ENCODE measurements at regions not wholly inside any gene's neighbourhood (a gene's known extent, or its start where the extent isn't known, plus 50 kb on each side); places are given as distances from the start of the nearest gene placed in this dataset.

DNA sequence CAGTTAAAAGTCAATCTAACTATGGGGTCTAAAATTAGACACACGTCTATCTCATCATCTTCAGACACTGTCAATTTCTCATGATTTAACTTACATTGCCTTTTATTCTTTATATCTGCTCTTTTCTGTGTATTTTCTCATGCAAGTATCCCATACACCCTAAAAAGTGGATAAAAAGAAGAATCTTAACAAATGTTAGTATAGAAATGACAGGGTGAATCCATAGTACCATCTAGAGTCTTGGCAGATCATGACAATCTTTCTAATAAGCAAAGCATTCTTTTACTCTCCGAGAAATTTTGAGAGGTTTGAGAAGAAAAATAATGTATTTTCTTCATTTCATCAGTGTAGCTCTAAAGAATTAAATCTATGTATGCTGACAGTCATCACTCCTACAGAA lies 382.7 kb downstream of the C6orf118 start:
- TF ChIP-seq, protein P1, sequence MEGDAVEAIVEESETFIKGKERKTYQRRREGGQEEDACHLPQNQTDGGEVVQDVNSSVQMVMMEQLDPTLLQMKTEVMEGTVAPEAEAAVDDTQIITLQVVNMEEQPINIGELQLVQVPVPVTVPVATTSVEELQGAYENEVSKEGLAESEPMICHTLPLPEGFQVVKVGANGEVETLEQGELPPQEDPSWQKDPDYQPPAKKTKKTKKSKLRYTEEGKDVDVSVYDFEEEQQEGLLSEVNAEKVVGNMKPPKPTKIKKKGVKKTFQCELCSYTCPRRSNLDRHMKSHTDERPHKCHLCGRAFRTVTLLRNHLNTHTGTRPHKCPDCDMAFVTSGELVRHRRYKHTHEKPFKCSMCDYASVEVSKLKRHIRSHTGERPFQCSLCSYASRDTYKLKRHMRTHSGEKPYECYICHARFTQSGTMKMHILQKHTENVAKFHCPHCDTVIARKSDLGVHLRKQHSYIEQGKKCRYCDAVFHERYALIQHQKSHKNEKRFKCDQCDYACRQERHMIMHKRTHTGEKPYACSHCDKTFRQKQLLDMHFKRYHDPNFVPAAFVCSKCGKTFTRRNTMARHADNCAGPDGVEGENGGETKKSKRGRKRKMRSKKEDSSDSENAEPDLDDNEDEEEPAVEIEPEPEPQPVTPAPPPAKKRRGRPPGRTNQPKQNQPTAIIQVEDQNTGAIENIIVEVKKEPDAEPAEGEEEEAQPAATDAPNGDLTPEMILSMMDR (IDR thresholded peaks at IDR 0.05; ENCODE audit: control insufficient read depth, insufficient read depth, low read depth, low read length, missing control alignments), result no peak
- no peak for DNase-seq (ENCODE audit: low read depth)
- no peak overlapping the region for H3K4me3 ChIP-seq (ENCODE audit: control insufficient read depth, low read depth, low read length)

DNA sequence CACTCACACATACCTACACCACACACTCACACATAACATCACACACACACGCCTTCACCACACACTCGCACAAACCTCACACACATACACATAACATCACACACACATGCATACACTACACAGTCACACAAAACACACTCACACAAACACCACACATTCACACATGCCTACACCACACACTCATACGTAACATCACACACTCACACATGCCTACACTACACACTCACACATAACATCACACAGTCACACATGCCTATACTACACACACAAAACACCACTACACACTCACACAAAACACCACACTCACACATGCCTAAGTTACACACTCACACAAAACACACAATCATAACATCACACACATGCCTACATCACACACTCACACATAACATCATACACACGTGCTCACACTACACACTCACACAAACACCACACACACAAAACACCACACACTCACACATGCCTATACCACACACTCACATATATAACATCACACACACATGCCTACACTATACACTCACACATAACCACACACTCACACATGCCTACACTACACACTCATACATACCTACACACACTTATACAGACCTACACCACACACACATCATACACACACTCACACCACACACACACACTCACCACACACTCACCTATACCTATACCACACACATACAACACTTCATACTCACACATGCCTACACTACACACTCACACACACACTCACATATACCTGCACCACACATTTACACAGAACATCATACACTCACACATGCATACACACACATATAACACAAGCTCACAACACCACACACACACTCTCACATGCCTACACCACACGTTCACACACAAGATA lies 383.5 kb downstream of the C6orf118 start:
- TF ChIP-seq, protein P1 (IDR thresholded peaks at IDR 0.05; ENCODE audit: control insufficient read depth, insufficient read depth, low read depth, low read length, missing control alignments), result no peak
- no peak for DNase-seq (ENCODE audit: low read depth)
- H3K4me3 ChIP-seq (ENCODE audit: control insufficient read depth, low read depth, low read length), result no peak overlapping the region

DNA sequence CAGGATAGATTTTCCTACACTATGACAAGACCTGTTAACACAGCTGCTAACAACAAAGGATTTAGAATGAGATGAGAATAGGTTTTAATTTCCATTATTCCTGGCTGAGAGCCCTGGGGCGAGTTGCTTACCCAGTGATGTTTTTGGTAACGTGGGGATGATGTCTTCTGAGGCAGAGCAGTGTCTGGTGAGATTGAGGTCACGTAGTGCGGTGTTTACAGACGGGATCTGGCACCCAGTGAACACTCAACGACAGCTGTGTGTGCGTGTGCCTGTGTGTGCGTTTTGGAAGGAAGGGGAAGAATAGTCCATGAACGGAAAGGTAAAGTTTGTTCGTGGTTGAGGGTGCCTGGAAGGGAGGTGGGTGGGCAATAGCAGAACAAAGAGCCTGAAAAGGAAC lies 384.7 kb downstream of the C6orf118 start:
- no peak for DNase-seq (ENCODE audit: low read depth)
- TF ChIP-seq, protein P1 (IDR thresholded peaks at IDR 0.05; ENCODE audit: control insufficient read depth, insufficient read depth, low read depth, low read length, missing control alignments), result no peak
- no peak overlapping the region for H3K4me3 ChIP-seq (ENCODE audit: control insufficient read depth, low read depth, low read length)

DNA sequence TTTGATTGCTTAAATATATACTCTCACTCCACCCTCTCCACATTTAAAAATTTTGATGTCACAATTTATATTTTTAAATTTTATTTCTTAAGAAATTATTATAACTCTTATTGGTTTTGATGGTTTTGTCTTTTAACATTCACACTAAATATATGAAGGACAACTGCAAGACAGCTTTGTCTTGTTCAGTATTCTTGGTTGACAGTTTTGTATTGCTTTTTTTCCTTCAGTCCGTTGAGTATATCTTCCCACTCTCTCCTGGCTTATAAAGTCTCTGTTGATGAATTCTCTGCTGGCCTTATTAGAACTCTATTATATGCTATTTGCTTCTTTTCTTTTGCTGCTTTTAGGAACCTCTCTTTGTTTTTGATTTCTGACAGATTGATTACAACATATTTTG lies 392.2 kb downstream of the C6orf118 start:
- TF ChIP-seq, protein P1 (IDR thresholded peaks at IDR 0.05; ENCODE audit: control insufficient read depth, insufficient read depth, low read depth, low read length, missing control alignments), result no peak
- DNase-seq (ENCODE audit: low read depth), result no peak
- H3K4me3 ChIP-seq (ENCODE audit: control insufficient read depth, low read depth, low read length), result no peak overlapping the region

DNA sequence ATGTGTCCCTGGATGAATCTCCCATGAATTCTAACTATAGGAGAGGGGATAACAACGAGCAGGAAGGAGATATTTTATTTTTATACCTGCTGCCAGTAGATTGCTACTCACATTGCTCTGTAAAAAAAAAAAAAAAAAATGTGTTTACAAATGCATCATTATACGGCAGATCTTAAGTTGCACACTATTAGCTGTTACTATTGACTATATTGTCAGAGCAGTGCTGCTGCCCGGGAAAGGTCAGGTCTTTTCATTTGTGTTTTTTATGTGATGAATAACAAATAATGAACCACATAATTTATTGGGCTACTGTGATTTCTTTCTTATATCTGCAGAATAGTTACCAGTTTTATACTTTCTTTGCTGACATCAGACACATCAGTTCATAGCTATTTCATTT lies 393.3 kb downstream of the C6orf118 start:
- TF ChIP-seq, protein P1 (IDR thresholded peaks at IDR 0.05; ENCODE audit: control insufficient read depth, insufficient read depth, low read depth, low read length, missing control alignments), result no peak
- H3K4me3 ChIP-seq (ENCODE audit: control insufficient read depth, low read depth, low read length), result no peak overlapping the region
- no peak for DNase-seq (ENCODE audit: low read depth)

DNA sequence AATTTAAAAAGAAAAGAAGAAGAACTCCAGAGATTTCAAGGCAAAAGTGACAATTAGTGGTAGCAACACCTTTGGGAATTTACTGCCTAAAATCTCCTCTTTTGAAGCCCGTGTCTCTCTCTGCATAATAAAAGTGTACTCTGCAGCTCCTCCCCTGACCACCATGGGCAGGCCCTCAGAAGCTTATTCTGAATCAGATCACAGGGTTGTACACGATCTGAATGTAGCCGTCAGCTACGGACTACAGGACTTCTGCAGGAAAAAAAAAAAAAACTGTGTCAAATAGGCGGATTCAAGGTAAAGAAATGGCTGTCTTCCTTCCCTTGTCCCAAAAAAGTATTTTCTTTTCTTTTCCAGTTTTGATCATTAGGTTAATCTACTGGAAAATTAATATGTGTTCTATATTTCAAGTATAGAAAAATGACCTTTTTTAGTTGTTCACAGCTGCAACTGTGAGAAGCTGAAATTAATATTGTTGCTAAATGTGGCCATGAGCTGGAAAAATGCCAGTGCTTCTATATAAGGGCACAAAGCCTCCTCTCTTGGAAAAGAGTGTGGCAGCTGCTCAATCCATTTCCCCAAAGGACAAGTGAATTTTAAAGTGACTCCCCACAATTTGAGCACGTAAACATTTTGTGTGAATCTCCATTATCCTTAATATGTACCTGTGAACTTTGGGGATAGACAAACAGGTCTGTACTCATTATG lies 397.4 kb downstream of the C6orf118 start:
- TF ChIP-seq, protein P1 (IDR thresholded peaks at IDR 0.05; ENCODE audit: control insufficient read depth, insufficient read depth, low read depth, low read length, missing control alignments), result no peak
- DNase-seq (ENCODE audit: low read depth), result no peak
- H3K4me3 ChIP-seq (ENCODE audit: control insufficient read depth, low read depth, low read length), result no peak overlapping the region

All from AG09309 (cell line).